ENCODE measurements at regions not wholly inside any gene's neighbourhood (a gene's known extent, or its start where the extent isn't known, plus 50 kb on each side); places are given as distances from the start of the nearest gene placed in this dataset.

DNA sequence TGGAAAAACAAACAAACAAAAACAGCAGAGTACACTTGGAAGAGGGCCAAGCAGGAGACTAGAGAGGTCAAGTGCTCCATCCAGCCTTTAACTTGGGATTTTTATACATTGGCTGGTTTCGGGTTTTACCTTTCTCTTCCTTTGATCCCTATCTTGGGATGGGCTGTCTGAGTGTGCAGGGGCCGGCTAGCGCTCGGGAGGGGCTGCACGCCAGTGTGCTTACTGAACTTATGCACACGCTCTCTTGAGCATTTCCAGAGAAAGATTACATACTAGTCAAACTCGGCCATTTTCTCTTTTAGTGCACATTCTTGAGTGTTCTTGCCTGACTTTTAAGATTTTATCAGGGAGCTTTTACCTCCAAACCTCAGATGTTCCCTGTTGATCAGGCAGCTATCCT lies 707.8 kb downstream of the DSC3 start:
- ChIA-PET CTCF (no interaction called here), POLR2A (ENCODE audit: low non-redundant PET) (no interaction called here)
- Histone ChIP-seq H3K9me3 (ENCODE audit: low read depth, low read length, poor library complexity, severe bottlenecking) (no peaks in the 10 kb centered on the region), H3K4me3 (ENCODE audit: low read depth, low read length, poor library complexity, severe bottlenecking) (no peak overlapping the region), H3K27ac (ENCODE audit: low read depth, low read length, poor library complexity, severe bottlenecking) (no peak overlapping the region), H3K27me3 (replicated peaks; ENCODE audit: insufficient read depth, low read depth, low read length, poor library complexity) (no peaks in the 10 kb centered on the region), H3K36me3 (ENCODE audit: insufficient read depth, low read length, poor library complexity, severe bottlenecking) (no peaks in the 10 kb centered on the region), H3K4me1 (ENCODE audit: insufficient read depth, low read length, poor library complexity, severe bottlenecking) (no peaks in the 10 kb centered on the region)
- intact Hi-C loops (cut with micrococcal nuclease; ENCODE audit: unreplicated experiment), result no loop called here
- no peak for DNase-seq (ENCODE audit: low spot score)
- TF ChIP-seq, protein P1, sequence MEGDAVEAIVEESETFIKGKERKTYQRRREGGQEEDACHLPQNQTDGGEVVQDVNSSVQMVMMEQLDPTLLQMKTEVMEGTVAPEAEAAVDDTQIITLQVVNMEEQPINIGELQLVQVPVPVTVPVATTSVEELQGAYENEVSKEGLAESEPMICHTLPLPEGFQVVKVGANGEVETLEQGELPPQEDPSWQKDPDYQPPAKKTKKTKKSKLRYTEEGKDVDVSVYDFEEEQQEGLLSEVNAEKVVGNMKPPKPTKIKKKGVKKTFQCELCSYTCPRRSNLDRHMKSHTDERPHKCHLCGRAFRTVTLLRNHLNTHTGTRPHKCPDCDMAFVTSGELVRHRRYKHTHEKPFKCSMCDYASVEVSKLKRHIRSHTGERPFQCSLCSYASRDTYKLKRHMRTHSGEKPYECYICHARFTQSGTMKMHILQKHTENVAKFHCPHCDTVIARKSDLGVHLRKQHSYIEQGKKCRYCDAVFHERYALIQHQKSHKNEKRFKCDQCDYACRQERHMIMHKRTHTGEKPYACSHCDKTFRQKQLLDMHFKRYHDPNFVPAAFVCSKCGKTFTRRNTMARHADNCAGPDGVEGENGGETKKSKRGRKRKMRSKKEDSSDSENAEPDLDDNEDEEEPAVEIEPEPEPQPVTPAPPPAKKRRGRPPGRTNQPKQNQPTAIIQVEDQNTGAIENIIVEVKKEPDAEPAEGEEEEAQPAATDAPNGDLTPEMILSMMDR (conservative IDR thresholded peaks at IDR 0.05; ENCODE audit: low read depth, low read length), result no peak
- TF ChIP-seq EZH2 (IDR thresholded peaks at IDR 0.05; ENCODE audit: borderline replicate concordance, low read depth, low read length, poor library complexity, severe bottlenecking), result no peak
- BruUV-seq (replicated peaks), result no TSS peak

DNA sequence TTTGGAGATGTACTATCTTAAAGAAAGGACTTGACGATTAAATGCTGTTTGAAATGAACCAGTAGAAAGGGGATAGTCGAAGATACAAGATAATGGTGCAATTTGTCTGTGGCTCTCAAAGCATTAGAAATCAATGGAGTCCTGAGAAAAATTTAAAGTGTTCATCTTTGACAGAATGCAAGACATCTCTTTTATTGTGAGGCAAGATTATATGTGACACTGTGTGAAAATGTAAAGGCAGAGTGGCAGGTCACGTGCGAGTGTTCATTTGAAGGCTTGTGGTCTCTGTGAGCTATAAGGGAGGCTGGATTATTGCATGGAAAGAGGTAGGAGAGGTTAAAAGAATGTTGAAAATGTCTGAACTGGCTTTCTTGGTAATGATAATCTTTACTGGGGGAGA lies 709.2 kb downstream of the DSC3 start:
- Histone ChIP-seq H3K36me3 (ENCODE audit: insufficient read depth, low read length, poor library complexity, severe bottlenecking) (no peaks in the 10 kb centered on the region), H3K27ac (ENCODE audit: low read depth, low read length, poor library complexity, severe bottlenecking) (no peak overlapping the region), H3K4me1 (ENCODE audit: insufficient read depth, low read length, poor library complexity, severe bottlenecking) (no peaks in the 10 kb centered on the region), H3K9me3 (ENCODE audit: low read depth, low read length, poor library complexity, severe bottlenecking) (no peaks in the 10 kb centered on the region), H3K4me3 (ENCODE audit: low read depth, low read length, poor library complexity, severe bottlenecking) (no peak overlapping the region), H3K27me3 (replicated peaks; ENCODE audit: insufficient read depth, low read depth, low read length, poor library complexity) (no peaks in the 10 kb centered on the region)
- no peak for DNase-seq (ENCODE audit: low spot score)
- BruUV-seq (replicated peaks), result no TSS peak
- POLR2A ChIA-PET (ENCODE audit: low non-redundant PET), result no interaction called here
- intact Hi-C loops (cut with micrococcal nuclease; ENCODE audit: unreplicated experiment), result no loop called here
- CTCF ChIA-PET, result no interaction called here
- TF ChIP-seq, protein P1 (conservative IDR thresholded peaks at IDR 0.05; ENCODE audit: low read depth, low read length), result no peak
- no peak for TF ChIP-seq EZH2 (IDR thresholded peaks at IDR 0.05; ENCODE audit: borderline replicate concordance, low read depth, low read length, poor library complexity, severe bottlenecking)

DNA sequence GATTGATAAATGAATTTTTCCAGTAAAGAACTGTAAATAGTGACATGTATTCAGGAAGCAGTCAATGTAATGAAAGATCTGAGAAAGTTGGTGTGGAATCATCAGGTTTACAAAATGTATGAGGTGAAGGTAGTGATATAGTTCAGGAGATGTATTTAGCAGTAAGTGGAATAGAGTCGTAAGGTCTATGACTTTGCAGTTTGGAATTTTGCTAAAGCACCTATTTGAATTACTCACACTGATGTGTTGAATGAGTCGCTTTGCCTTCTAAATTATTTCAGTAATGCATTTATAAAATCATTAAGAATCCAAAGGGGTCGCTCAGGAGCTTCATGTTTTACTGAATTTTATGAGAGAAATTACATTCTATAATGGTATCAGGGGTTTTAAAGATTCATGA lies 713.7 kb downstream of the DSC3 start:
- BruUV-seq (replicated peaks), result no TSS peak
- DNase-seq (ENCODE audit: low spot score), result no peak
- CTCF ChIA-PET, result no interaction called here

More for the DNA sequence above, 713.7 kb downstream of the DSC3 start:
- Histone ChIP-seq H3K27ac (ENCODE audit: low read depth, low read length, poor library complexity, severe bottlenecking) (no peak overlapping the region), H3K9me3 (ENCODE audit: low read depth, low read length, poor library complexity, severe bottlenecking) (no peaks in the 10 kb centered on the region), H3K36me3 (ENCODE audit: insufficient read depth, low read length, poor library complexity, severe bottlenecking) (no peaks in the 10 kb centered on the region), H3K27me3 (replicated peaks; ENCODE audit: insufficient read depth, low read depth, low read length, poor library complexity) (no peaks in the 10 kb centered on the region), H3K4me1 (ENCODE audit: insufficient read depth, low read length, poor library complexity, severe bottlenecking) (no peaks in the 10 kb centered on the region), H3K4me3 (ENCODE audit: low read depth, low read length, poor library complexity, severe bottlenecking) (no peak overlapping the region)
- intact Hi-C loops (cut with micrococcal nuclease; ENCODE audit: unreplicated experiment), result no loop called here
- POLR2A ChIA-PET (ENCODE audit: low non-redundant PET), result no interaction called here
- no peak for TF ChIP-seq EZH2 (IDR thresholded peaks at IDR 0.05; ENCODE audit: borderline replicate concordance, low read depth, low read length, poor library complexity, severe bottlenecking)
- TF ChIP-seq, protein P1 (conservative IDR thresholded peaks at IDR 0.05; ENCODE audit: low read depth, low read length), result no peak

Data from A673 (cell line).